Neural cell (in vitro differentiated cells): ENCODE measurements at regions not wholly inside any gene's neighbourhood (a gene's known extent, or its start where the extent isn't known, plus 50 kb on each side); places are given as distances from the start of the nearest gene placed in this dataset.

Source experiments
- H2AFZ ChIP-seq: fragments of 200-600, 300-800 bp; sonication (generic), shearing (Covaris generic); 2 replicates; pipeline ENCODE4 v1.6.0; 2014; ENCODE audit warnings: low read depth, mild to moderate bottlenecking, antibody characterized with exemption, low read length, moderate library complexity
- H3F3A ChIP-seq: fragments of 200-600 bp; shearing (Covaris generic); 2 replicates; pipeline ENCODE4 v1.6.1; 2016; ENCODE audit warnings: mild to moderate bottlenecking, moderate library complexity, mixed read lengths, antibody characterized with exemption, low read length; ENCODE audit not compliant: insufficient read depth, poor library complexity, severe bottlenecking
- H3K27ac ChIP-seq: fragments of 200-600, 300-800 bp; sonication (generic), shearing (Covaris generic); 2 replicates; pipeline ENCODE4 v1.5.1; 2014; ENCODE audit warnings: mild to moderate bottlenecking, low read length, moderate library complexity
- H3K27me3 ChIP-seq: fragments of 300-800, 200-600 bp; sonication (generic), shearing (Covaris generic); 2 replicates; pipeline ENCODE4 v1.6.0; 2014; ENCODE audit warnings: mild to moderate bottlenecking, low read depth, low read length, moderate library complexity; ENCODE audit not compliant: insufficient read depth
- H3K36me3 ChIP-seq: fragments of 300-800, 200-600 bp; sonication (generic), shearing (Covaris generic); 2 replicates; pipeline ENCODE4 v1.5.1; 2014; ENCODE audit warnings: mild to moderate bottlenecking, antibody characterized with exemption, low read length, moderate library complexity; ENCODE audit not compliant: insufficient read depth
- H3K4me2 ChIP-seq: fragments of 300-800, 200-600 bp; sonication (generic), shearing (Covaris generic); 2 replicates; pipeline ENCODE4 v1.6.0; 2014; ENCODE audit warnings: mild to moderate bottlenecking, low read length
- H3K4me3 ChIP-seq: fragments of 300-800, 200-600 bp; sonication (generic), shearing (Covaris generic); 2 replicates; pipeline ENCODE4 v1.5.1; 2014; ENCODE audit warnings: mild to moderate bottlenecking, low read length, moderate library complexity
- H3K79me2 ChIP-seq: fragments of 200-600 bp; shearing (Covaris generic); replicated peaks from 2 replicates; pipeline ENCODE4 v1.6.0; 2014; ENCODE audit warnings: mild to moderate bottlenecking, low read length, moderate library complexity; ENCODE audit not compliant: insufficient read depth
- H3K9ac ChIP-seq: fragments of 300-800, 200-600 bp; sonication (generic), shearing (Covaris generic); 2 replicates; pipeline ENCODE4 v1.6.1; 2016; ENCODE audit warnings: mild to moderate bottlenecking, low read length, mixed read lengths
- H3K9me2 ChIP-seq: fragments of 200-600 bp; shearing (Covaris generic); 2 replicates; pipeline ENCODE4 v1.6.1; 2016; ENCODE audit warnings: mild to moderate bottlenecking, low read length, mixed read lengths; ENCODE audit not compliant: insufficient read depth
- H3K9me3 ChIP-seq: fragments of 200-600, 300-800 bp; sonication (generic), shearing (Covaris generic); 2 replicates; pipeline ENCODE4 v1.6.1; 2016; ENCODE audit warnings: mild to moderate bottlenecking, mixed run types, low read length, moderate library complexity, mixed read lengths
- H4K20me1 ChIP-seq: fragments of 200-600 bp; shearing (Covaris generic); 2 replicates; pipeline ENCODE4 v1.6.1; 2016; ENCODE audit warnings: mild to moderate bottlenecking, mixed run types; ENCODE audit not compliant: insufficient read depth
- EP300 ChIP-seq: fragments of 450-650 bp; conservative IDR thresholded peaks from 2 replicates; pipeline ENCODE4 v1.6.1; 2014; ENCODE audit warnings: antibody characterized with exemption, mild to moderate bottlenecking, moderate library complexity; ENCODE audit not compliant: poor library complexity, severe bottlenecking
- EZH2 ChIP-seq: fragments of 200-600, 300-800 bp; shearing (Covaris generic), sonication (generic); IDR thresholded peaks from 2 replicates; pipeline ENCODE4 v1.6.1; 2014; ENCODE audit warnings: antibody characterized with exemption, low read length, borderline replicate concordance, mild to moderate bottlenecking; ENCODE audit not compliant: insufficient read depth, poor library complexity, severe bottlenecking
- MXI1 ChIP-seq: fragments of 450-650 bp; conservative IDR thresholded peaks from 2 replicates; pipeline ENCODE4 v1.6.1; 2014; ENCODE audit warnings: antibody characterized with exemption, mild to moderate bottlenecking; ENCODE audit not compliant: poor library complexity, severe bottlenecking
- POLR2AphosphoS5 ChIP-seq: IDR thresholded peaks from 2 replicates; pipeline ENCODE4 v1.6.1; 2012
- RAD21 ChIP-seq: fragments of 450-650 bp; conservative IDR thresholded peaks from 2 replicates; pipeline ENCODE4 v1.6.1; 2014; ENCODE audit warnings: antibody characterized with exemption, mild to moderate bottlenecking, moderate library complexity
- SMC3 ChIP-seq: fragments of 450-650 bp; conservative IDR thresholded peaks from 2 replicates; pipeline ENCODE4 v1.6.1; 2014; ENCODE audit warnings: antibody characterized with exemption, mild to moderate bottlenecking, moderate library complexity; ENCODE audit not compliant: poor library complexity
- TAF1 ChIP-seq: IDR thresholded peaks from 2 replicates; pipeline ENCODE4 v1.6.1; 2012; ENCODE audit warnings: low read depth
- TF ChIP-seq, protein P1 (sequence below): fragments of 450-650 bp; IDR thresholded peaks from 2 replicates; pipeline ENCODE4 v1.5.1; 2014; ENCODE audit warnings: antibody characterized with exemption, mild to moderate bottlenecking, moderate library complexity; ENCODE audit not compliant: poor library complexity, severe bottlenecking
- TF ChIP-seq, protein P2 (sequence below): IDR thresholded peaks from 2 replicates; pipeline ENCODE4 v1.6.1; 2012; ENCODE audit warnings: borderline replicate concordance

DNA sequence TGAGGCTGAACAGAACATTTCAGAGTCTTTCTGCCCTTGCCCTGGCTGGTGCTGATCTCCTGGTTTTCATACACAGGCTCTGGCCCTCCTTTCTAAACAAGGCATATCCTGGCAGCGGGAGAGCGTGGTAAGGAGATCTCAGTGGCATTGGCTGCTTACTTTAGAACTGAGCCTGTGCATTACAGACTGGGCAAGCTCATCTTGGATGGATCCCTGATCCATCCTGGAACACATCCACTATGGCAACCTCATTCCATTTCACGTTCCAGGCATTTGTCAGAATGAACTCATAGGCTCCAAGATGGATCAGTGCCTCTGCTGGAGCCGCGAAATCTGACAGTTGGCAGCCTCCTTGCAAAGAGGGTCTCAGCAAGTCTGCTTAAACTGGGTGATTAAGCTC lies 224.5 kb upstream of the PELI2 start:
- Histone ChIP-seq H3K9me2 (no peaks in the 10 kb centered on the region), H3K9ac (no peak overlapping the region), H4K20me1 (no peaks in the 10 kb centered on the region), H3K27ac (no peak overlapping the region), H3K4me3 (no peak overlapping the region), H3F3A (no peaks in the 10 kb centered on the region), H2AFZ (no peak overlapping the region), H3K4me2 (no peak overlapping the region), H3K9me3 (no peaks in the 10 kb centered on the region), H3K36me3 (no peaks in the 10 kb centered on the region), H3K79me2 (no peaks in the 10 kb centered on the region), H3K27me3 (no peaks in the 10 kb centered on the region)
- TF ChIP-seq, protein P1, sequence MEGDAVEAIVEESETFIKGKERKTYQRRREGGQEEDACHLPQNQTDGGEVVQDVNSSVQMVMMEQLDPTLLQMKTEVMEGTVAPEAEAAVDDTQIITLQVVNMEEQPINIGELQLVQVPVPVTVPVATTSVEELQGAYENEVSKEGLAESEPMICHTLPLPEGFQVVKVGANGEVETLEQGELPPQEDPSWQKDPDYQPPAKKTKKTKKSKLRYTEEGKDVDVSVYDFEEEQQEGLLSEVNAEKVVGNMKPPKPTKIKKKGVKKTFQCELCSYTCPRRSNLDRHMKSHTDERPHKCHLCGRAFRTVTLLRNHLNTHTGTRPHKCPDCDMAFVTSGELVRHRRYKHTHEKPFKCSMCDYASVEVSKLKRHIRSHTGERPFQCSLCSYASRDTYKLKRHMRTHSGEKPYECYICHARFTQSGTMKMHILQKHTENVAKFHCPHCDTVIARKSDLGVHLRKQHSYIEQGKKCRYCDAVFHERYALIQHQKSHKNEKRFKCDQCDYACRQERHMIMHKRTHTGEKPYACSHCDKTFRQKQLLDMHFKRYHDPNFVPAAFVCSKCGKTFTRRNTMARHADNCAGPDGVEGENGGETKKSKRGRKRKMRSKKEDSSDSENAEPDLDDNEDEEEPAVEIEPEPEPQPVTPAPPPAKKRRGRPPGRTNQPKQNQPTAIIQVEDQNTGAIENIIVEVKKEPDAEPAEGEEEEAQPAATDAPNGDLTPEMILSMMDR = no peak
- TF ChIP-seq EP300 (no peak), EZH2 (no peak), RAD21 (no peak), MXI1 (no peak), TAF1 (no peak), POLR2AphosphoS5 (no peak), SMC3 (no peak)
- TF ChIP-seq, protein P2, sequence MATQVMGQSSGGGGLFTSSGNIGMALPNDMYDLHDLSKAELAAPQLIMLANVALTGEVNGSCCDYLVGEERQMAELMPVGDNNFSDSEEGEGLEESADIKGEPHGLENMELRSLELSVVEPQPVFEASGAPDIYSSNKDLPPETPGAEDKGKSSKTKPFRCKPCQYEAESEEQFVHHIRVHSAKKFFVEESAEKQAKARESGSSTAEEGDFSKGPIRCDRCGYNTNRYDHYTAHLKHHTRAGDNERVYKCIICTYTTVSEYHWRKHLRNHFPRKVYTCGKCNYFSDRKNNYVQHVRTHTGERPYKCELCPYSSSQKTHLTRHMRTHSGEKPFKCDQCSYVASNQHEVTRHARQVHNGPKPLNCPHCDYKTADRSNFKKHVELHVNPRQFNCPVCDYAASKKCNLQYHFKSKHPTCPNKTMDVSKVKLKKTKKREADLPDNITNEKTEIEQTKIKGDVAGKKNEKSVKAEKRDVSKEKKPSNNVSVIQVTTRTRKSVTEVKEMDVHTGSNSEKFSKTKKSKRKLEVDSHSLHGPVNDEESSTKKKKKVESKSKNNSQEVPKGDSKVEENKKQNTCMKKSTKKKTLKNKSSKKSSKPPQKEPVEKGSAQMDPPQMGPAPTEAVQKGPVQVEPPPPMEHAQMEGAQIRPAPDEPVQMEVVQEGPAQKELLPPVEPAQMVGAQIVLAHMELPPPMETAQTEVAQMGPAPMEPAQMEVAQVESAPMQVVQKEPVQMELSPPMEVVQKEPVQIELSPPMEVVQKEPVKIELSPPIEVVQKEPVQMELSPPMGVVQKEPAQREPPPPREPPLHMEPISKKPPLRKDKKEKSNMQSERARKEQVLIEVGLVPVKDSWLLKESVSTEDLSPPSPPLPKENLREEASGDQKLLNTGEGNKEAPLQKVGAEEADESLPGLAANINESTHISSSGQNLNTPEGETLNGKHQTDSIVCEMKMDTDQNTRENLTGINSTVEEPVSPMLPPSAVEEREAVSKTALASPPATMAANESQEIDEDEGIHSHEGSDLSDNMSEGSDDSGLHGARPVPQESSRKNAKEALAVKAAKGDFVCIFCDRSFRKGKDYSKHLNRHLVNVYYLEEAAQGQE = no peak

DNA sequence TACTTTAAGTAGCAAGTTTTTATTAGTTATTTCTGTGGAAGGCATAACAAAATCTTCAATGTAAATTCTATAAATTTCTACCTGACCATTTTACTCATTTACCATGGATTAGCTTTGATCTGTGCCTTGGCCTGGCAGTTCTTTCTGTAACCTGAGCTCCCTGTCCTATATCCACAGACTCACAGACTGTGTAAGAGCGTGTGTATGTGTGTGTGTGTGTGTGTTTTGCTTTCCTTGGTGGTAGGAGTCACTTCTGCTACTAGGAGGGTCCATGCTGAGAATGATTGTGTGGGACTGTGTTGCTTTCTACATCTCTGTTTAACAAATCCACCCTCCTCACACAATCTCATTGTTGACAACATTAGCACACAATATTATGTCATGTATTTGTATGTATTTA lies 221.2 kb upstream of the PELI2 start:
- Histone ChIP-seq H3K9me2 (no peaks in the 10 kb centered on the region), H3K9me3 (no peaks in the 10 kb centered on the region), H3K27ac (no peak overlapping the region), H3K4me2 (no peak overlapping the region), H3K36me3 (no peaks in the 10 kb centered on the region), H3K9ac (no peak overlapping the region), H4K20me1 (no peaks in the 10 kb centered on the region), H2AFZ (no peak overlapping the region), H3F3A (no peaks in the 10 kb centered on the region), H3K27me3 (no peaks in the 10 kb centered on the region), H3K4me3 (no peak overlapping the region), H3K79me2 (no peaks in the 10 kb centered on the region)
- TF ChIP-seq EZH2 = no peak
- no peak for TF ChIP-seq MXI1
- TF ChIP-seq, protein P2 = no peak
- TF ChIP-seq SMC3 = no peak
- no peak for TF ChIP-seq RAD21
- TF ChIP-seq EP300 = no peak
